ENCODE measurements at regions not wholly inside any gene's neighbourhood (a gene's known extent, or its start where the extent isn't known, plus 50 kb on each side); places are given as distances from the start of the nearest gene placed in this dataset.

DNA sequence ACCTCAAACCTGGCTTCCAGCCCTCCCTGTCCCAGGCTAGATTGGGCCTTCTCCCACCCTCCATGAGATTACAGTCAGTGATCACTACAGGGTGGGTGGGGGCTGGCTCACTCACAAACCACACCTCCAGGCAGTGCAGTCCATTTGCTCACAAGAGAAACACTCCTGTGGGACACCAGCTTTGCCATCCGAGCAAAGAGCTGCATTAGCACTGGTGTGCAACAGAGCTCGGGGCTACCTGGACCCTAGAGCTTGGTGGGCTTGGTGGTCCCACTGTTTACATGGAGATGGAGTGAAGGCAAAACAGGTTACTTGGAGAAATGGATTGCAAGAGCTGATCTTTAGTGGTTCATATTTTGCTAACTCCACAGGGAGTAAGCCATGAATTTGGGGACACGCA is 451.7 kb upstream of the ZMIZ1 start:
- DNase-seq: no peak

DNA sequence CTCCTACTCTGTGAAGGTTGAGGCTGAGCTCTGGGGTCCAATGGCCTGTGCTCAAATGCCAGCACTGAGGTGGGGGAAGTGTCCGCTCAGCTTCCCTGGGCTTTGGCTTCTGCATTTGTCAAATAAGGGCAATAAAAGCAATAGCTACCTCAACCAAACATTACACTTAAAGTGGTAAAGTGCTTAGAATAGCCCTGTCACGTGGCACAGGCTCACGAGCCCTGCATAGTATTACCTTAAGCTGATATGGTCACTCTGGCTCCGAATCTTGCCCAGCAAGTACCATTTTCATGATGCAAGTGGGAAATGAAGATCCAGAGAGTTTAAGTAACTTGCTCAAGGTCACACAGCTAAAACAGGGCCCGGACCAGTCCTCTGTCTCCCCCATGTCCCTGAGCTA is 451.1 kb upstream of the ZMIZ1 start:
- no peak for DNase-seq

DNA sequence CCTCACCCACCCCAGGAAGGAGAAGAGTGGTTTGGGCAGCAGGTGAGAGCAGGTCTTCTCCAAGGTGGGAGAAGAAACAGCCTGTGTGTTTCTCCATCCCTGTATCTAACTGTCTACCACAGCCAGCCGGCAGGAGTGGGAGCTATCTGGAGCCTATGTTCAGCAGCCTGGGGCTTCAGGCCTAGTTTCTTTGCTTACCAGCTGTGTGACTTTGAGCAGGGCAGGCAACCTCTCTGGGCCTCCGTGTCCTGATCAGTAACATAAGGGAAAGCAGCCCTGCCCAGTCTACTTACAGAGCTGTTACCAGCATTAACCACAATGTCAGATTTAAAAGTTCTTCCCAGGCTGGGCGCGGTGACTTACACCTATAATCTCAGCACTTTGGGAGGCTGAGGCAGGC is 450.7 kb upstream of the ZMIZ1 start:
- no peak for DNase-seq

DNA sequence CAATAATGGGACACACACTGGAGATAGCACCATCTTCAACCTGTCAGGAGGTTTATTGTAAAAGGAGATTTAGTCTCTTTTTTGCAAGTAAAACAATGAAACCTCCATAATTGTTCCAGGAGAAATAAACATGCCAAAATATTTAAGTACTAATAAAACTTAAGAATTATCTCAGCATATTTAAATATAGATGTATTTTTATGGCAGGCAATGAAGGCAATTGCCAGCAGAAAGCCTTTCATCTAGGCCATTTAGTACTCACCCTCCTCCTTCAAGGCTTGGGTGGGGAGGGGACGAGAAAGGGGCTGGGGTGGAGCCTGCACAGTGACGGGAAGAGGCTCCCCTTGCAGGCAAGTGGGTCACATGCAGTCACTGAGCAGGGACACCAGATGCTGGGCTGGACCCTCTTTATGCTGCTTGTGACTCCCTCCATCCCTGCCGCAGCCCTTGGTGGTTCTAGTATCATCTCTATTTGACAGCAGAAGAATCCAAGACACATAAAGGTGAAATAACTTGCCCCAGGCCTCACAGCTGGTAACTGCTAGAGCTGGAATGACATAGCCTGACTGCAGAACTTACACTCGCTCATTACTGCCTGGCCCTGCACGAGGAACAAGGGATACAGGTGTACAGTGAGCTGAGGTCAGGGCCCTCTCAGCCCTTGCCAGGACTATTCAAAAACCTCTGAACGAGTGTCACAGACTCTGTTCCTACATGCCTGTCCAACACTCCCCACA is 449.5 kb upstream of the ZMIZ1 start:
- no peak for DNase-seq

DNA sequence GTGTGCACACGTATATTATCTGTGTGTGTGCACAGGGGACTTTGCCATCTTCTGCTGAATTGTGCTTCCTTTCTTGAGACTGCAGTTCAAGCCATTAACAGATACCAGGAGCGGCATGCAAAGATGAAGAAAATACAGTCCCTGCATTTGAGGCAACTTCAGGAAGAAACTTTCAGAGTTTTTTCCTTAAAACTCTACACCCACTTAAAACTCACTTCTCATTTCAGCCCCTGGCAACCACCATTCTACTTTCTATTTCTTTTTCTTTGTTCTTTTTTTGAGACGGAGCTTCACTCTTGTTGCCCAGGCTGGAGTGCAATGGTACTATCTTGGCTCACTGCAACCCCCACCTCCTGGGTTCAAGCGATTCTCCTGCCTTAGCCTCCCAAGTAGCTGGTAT is 448.9 kb upstream of the ZMIZ1 start:
- no peak for DNase-seq

DNA sequence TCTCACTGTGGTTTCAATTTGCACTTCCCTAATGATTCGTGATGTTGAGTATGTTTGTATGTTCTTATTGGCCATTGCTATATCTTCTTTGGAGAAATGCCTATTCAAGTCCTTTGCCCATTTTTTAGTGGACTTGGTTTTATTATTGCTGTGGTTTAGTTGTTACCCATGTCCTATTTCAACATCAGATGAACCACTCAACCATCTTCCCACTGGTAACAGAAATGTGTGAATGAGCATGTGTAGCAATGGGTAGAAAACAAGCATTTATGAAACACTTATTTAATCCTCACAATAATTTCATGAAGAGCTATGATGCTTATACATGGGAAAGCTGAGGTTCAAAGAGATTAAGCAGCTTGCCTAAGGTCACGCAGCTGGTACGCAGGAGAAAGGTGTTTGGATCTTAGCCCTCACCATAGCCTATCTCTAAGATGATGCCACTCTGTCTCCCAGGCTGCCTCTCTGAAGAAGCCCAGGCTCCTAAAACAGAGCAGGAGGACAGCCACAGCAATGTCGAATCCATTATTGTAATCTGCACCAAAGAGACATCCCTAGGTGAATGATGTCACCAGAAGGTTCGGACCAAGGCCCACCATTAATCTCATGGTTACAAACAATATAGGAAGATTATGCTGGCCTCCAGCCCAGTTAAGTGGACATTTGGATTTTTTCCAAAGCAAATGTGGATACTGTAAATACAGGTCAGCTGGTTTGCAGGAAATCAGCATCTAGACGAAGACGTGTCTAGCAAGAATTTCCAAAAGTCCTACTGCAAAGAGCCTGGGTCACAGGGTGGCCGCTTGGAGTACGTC is 447.6 kb upstream of the ZMIZ1 start:
- peak; percentile 31 to 32 for DNase-seq

DNA sequence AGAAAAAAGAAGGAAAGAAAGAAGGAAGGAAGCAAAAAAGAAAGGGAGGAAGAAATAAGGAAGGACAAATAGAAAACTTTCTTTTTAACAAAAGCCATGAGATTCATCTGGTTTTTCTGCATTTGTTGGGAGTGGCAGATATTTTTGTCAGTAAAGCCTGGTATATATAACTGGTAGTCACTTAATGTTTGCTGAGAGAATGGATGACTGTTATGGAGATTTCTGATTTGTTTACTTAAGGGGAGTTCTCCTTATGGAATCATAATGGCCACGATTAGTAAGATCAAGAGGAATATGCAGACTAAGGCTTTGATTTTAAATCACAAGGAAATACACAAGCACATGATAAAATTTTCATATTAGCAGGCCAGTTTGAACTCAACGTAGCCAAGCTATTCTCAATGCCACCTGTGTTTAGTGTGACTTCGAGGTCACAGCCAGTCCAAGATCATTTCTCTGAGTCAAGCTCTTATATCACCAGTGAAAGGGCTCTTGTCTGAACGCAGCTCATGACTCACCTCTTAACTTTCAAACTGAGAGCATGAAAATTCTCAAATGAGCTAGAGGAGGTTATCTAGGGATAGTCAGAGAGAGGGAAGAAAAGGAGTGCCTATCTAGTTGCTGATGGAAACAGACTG is 445.1 kb upstream of the ZMIZ1 start:
- DNase-seq: no peak

DNA sequence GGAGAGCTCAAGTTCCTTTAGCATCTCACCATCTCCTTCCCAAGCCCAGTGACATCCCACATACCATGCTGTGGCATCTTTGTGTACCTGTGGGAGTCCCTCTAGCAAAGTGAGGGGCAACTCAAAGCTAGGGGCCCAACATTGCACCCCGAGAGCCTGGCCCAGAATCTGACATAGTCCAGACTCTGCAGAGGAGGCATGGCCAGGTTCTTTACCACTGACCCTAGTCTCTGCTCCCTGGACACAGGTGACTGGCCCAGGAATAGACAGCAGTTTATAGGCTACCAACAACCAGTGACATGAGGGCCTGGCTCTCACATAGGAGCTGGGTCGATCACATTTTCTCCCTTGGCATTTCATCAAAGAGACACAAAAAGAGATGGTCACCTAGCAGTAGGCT is 444.0 kb upstream of the ZMIZ1 start:
- no peak for DNase-seq

DNA sequence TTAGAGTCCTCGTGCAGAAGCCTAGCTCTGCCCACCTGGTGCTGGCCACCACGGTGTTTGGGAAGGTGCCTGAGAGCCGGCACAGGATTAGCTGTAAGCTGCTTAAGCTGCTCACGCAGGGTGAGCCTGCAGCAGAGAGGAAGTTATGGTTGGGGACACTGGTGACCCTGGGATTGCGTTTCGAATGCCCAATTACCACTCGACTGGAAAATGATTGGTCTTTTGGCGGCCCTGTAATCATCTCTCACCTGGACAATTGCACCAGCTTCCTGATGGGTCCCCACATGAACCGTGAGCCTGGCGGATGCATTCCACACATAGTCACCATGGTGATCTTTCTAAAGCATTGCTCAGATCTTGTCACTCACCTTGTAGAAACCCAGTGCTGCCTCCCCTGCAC is 442.3 kb upstream of the ZMIZ1 start:
- no peak for DNase-seq

DNA sequence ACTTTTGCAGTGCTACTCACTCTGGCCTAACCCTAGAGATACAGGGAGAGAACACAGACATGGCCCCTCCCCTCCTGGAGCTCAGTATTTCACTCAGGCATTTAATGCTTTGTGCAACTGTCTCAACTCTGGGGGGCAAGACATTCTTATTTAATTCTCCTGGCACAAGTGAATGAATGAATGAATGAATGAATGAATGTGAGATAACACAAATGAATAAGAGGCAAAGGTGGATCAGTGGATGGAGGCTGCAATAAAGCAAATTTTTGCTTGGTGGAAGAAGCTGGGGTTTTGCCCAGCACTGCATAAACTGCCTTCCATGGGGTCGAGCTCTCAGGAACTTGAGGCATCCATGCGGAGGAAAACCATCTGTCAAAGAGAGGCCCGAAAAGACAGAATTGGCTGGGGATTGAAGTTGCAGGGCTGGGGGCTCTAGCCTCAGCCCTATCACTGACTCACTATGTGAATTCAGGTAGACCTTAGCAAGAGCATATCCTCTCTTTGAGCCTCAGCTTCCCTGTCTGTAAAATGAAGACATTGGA is 441.4 kb upstream of the ZMIZ1 start:
- no peak for DNase-seq

DNA sequence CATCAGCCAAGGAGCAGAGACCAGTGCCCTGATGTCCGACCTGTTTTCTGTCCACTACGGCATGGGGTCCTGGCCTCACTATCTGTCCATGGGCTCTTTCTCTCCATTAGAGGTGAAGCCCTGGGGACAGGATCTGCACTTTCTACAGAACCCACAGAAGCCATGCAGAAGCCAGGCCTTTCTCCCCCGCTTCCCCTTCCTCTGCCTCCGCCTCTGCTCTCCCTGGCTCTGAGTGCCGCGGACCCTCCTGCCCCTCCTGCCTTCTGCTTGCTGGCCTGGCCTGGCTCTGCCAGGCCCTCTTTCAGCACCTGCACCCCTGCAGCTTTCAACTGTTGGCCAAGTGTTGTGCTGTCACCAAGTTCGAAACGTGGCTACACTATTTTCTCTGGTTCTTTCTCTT is 439.8 kb upstream of the ZMIZ1 start:
- no peak for DNase-seq

DNA sequence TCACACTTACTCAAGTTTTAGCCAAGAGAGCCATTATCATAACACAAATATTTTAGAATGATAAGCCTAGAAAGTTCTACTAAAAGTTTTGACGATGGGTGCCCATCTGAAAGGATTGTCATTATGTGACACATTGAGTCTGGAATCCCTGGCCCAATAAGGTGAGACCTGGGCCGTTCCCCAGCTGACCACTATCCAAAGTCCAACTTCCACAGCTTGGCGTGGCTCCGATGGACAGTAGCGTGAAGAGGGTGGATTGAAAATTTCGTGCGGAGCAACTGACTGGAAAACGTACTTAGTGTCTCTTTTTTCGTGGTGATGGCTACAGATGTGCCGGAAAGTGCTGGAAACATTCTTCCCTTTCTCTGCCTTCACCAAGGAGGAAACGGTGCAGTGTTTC is 439.0 kb upstream of the ZMIZ1 start:
- no peak for DNase-seq

DNA sequence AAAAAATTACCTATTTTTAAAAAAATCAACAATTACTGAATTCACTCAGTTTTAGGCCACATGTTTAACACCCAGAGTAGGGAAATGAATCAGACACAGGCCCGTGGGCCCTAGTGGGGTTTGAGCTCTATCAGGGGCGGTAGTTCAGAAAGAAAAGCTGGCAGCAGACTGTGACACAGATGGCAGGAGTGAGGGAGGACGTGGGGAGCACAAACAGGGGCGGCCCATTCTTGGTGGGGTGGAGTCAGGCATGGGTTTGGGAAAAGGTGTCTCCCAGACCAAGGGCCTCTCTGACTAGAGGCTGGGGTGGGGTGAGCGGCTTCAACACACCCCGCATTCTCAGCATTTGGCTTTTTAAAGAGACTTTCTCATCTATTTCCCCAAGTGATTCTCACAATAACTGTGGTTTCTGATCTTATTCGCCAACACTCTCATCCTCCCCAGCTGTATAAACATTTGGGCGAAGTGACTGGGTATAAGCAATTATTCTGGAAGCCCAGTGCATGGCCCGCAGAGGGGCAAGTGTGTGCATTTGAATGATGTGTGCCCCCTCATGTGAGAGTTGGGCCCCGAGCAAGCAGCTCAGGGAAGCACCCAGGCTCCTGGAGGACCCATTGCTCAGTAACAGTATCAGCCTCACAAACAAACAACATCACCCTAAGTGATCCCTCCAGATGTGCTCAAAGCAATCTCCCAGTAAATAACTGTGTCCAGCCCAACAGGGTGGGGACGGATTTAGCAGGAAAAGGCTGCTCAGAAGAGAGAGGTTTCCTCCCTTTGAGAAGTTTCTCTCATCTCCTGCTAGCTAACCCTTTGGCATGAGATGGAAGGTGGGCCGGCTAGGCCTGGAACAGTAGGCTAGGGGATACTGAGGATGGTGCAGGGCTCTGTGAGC is 437.6 kb upstream of the ZMIZ1 start:
- no peak for DNase-seq

DNA sequence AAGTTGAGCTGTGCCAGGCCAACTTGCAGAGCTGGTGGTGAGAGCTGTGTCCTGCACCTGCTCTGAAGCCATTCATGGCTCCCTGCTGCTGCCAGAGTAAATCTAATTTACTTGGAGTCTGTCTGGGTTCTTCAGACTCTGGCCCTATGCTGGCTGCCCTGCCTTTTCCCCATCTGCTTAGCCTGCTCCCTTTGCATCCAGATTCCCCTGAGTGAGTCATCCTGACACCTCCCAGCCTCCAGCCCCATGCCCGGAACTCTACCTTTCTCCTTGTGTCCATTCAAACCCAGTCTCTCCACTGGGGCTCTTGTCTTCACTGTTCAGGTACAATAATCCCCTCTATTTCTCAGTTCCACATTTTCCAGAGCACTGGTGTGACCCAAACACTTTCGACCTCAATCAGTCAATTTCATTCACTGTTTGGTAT is 434.4 kb upstream of the ZMIZ1 start:
- DNase-seq: no peak

DNA sequence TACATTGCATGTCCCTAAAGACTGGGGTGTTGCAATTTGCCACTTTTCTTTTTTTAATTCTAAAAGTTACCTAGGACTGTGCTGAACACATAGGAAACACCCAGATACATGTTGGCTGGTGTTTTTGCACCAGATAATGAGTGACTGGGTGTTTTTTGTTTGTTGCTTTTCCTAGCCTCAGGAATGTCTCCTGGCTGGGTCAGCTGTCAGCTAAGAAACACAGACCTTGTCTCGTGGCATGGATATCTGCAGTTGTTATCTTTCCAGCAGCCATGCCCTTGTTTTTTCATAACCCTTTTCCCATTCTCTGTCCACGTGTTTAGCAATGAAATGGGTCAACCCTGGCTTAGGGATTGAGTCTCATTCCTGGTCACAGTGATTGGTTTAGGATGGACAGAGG is 433.9 kb upstream of the ZMIZ1 start:
- DNase-seq: no peak

DNA sequence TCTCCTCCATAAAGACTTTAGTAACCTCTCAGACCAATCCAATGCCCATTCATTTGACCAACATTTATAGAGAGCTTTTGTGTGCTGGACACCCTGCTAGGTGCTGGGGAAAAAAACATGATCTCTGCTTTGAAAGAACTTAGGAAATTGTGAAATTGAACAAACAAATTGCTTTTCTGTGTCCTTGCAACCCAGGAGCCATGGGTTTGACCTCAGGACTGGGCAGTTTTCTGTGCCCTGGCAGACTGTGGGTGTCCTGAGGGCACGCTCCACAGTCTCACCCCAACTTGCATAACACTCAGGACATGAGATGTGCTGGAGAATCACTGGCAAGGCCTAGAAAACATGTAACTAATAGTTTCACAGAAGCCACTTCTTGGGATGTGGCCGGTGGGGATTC is 429.1 kb upstream of the ZMIZ1 start:
- DNase-seq: no peak

DNA sequence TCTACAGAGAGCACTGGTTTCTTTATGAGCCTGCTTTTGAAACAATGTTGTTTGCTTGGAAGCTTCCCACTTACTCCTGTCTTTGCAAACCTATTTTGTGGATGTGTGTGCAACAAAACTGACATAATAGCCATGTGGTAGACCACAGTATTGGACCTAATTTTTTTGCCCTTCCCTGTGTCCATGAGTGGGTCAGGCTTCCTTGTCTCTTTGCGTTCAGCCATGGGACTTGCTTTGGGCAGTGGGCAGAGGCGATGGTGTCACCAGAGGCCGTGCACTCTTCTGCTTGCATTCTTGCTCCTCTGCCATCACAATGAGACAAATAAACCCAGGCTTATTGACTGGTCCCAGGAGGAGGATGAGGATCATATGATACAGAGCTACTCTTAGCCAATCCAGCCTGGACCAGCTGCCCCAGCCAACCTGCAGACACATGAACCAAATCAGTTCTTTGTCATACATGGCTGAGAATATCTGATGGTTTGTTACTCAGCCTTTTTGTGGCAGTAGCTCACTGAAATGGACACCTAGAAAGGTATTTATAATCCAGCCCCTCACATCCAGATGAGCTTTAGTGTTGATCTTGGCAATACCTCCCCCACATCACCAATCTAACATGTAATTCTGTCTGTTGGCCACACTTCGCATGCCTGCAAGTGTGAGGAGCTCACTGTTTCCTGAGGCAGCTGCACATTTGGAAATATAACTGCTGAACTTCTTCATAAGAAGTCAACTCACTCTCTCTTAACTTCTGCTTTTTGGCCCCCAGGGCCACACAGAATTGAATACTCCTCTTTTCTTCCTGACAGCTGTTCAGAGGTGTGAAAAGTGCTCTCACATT is 427.8 kb upstream of the ZMIZ1 start:
- no peak for DNase-seq

DNA sequence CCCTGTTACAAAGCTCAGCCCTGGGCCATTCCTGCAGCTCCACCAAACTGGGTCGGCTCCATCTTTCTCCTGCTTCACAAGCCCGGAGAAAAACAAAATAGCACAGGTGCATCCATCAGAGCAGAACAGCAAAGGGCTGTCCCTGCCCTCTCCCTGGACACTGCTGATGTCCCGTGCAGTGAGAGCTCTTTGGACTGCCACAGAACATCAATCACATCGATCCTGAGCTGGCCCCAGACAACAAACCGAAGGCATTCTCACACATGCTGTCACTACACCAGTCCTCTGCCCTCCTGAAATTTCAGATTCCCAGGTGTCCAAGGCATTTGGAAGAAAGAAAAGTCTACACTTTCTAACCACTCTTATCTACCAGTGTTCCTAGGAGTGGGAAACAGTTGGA is 427.1 kb upstream of the ZMIZ1 start:
- no peak for DNase-seq

DNA sequence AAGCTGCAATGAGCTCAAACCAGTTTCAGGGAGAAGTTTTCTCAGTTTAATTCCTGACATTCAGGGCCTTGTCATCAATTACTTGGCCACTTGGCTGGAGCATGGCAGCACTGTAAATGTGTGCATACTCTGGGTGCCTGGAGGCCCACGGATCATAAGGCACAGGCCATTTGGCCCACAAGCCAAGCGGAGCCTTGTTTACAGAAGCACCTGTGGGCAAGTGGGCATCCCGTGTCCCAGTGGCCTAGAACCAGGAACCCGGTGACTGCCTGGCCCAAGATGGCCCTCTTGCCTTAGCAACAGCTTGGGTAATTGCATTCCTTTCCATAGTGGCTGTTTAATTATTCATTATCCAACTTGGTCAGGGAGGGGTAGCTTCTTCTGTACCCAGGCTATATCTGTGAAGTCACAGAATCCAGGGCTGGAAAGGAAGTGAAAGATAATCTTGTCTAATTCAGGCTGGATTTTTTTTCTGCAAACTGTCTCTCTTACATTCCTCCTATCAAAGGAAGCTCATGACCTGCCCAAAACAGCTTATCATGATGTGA is 426.4 kb upstream of the ZMIZ1 start:
- DNase-seq: no peak

DNA sequence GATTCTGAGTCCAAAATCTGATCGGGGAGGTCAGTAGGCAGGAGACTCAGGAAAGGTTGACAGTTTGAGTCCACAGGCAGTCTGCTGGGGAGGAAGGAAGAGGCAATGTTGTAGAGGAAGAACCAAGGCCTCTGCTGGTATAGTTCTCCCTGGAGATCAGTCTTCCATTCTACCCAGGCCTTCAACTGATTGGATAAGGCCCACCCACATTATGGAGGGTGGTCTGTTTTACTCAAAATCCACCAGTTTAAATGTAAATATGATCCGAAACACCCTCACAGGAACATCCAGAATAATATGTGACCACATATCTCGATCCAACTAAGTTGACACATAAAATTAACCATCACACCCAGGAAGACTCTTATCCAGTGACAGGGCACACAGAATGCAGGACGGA is 425.3 kb upstream of the ZMIZ1 start:
- no peak for DNase-seq

All from right lung (tissue), 2 donors.